Spleen (tissue), 7 donors: ENCODE measurements at regions not wholly inside any gene's neighbourhood (a gene's known extent, or its start where the extent isn't known, plus 50 kb on each side); places are given as distances from the start of the nearest gene placed in this dataset.

Experiments used
- CTCF ChIP-seq, 11 experiments: fragments of 200-600 bp in 7 of 11; fragments of 450-650 bp in 4 of 11; sonication (generic) in 4 of 11; IDR thresholded peaks in 8 of 11; conservative IDR thresholded peaks in 3 of 11; 1 replicate in 7 of 11; 2 replicates in 4 of 11; pipeline versions ENCODE4 v1.4.0 to v1.8.0; 2016 to 2021; ENCODE audit warnings: antibody characterized with exemption in 11 of 11, inconsistent platforms in 4 of 11, mild to moderate bottlenecking in 1 of 11
- POLR2A ChIP-seq, 3 donors: fragments of 450-650 bp; IDR thresholded peaks; one replicate each; pipeline ENCODE4 v1.5.1; 2017; ENCODE audit warnings: antibody characterized with exemption in 3 of 3, mild to moderate bottlenecking in 1 of 3
- POLR2AphosphoS5 ChIP-seq, 3 donors: sonication (generic); formaldehyde crosslinking; IDR thresholded peaks; one replicate each; pipeline ENCODE4 v1.5.1; 2017; ENCODE audit warnings: antibody characterized with exemption in 3 of 3
- donor health status: DM: no; HTN: no; CAD: no; lungs with moderate emphysema.
- donor health status: DM: no; HTN: no; CAD: no.
- donor health status: DM: no; HTN: no; CAD: no.

DNA sequence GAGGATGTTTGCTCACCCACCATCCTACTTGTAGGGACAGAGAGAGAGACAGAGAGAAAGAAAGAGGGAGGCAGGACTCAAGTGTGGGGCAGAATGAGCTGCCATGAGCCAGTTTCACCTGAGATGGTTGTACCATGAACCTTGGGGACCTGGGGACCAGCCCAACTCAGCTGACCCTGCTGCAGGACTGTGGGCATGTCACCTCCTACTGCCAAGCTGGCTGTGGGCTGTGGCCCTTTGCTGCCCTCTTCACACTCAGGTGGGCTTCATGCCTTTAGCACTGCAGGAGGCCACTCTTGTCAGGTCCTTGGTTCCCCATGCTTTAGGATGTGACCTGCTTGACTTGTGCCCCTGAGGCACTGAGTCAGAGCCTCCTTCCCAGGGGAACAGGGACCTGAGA is 108.2 kb upstream of the PCBD1 start:
- TF ChIP-seq POLR2A (IDR thresholded peaks at IDR 0.05), result no peak
- TF ChIP-seq CTCF (IDR thresholded peaks at IDR 0.05 in 8 of 11, conservative IDR thresholded peaks at IDR 0.05 in 3 of 11), result no peak
- TF ChIP-seq POLR2AphosphoS5 (IDR thresholded peaks at IDR 0.05), result no peak
